BLaER1 treated with 17β-estradiol and CSF1 and Interleukin-3, amounts not matched to agents 10 nM and 100 nM (cell line): ENCODE measurements at regions not wholly inside any gene's neighbourhood (a gene's known extent, or its start where the extent isn't known, plus 50 kb on each side); places are given as distances from the start of the nearest gene placed in this dataset.
A peak's percentile ranks its signal among the peaks of the same experiment; 100 is the strongest.

ENCODE experiments used
- H3K27ac ChIP-seq, 11 experiments: shearing (Covaris generic); formaldehyde crosslinking; 2 replicates each; pipeline ENCODE4 v1.8.1; 2022
- H3K27me3 ChIP-seq, 11 experiments: shearing (Covaris generic); formaldehyde crosslinking; 2 replicates each; pipeline ENCODE4 v1.8.1; 2022
- H3K36me3 ChIP-seq, 11 experiments: shearing (Covaris generic); formaldehyde crosslinking; 2 replicates each; pipeline ENCODE4 v1.8.1; 2022
- H3K4me1 ChIP-seq, 10 experiments: shearing (Covaris generic); formaldehyde crosslinking; 2 replicates each; pipeline ENCODE4 v1.8.1; 2022
- H3K4me2 ChIP-seq, 11 experiments: shearing (Covaris generic); formaldehyde crosslinking; 2 replicates each; pipeline ENCODE4 v1.8.1; 2022
- H3K4me3 ChIP-seq, 10 experiments: shearing (Covaris generic); formaldehyde crosslinking; 2 replicates each; pipeline ENCODE4 v1.8.1; 2022
- H3K9ac ChIP-seq, 11 experiments: shearing (Covaris generic); formaldehyde crosslinking; 2 replicates each; pipeline ENCODE4 v1.8.1; 2022
- H3K9me3 ChIP-seq, 11 experiments: shearing (Covaris generic); formaldehyde crosslinking; replicated peaks in 1 of 11; 2 replicates each; pipeline ENCODE4 v1.8.1; 2022
- H4K20me1 ChIP-seq, 11 experiments: shearing (Covaris generic); formaldehyde crosslinking; 2 replicates each; pipeline ENCODE4 v1.8.1; 2022
- Cebpa-rat ChIP-seq, 11 experiments: shearing (Covaris generic); IDR thresholded peaks; 2 replicates each; pipeline ENCODE4 v1.8.1; 2022

DNA sequence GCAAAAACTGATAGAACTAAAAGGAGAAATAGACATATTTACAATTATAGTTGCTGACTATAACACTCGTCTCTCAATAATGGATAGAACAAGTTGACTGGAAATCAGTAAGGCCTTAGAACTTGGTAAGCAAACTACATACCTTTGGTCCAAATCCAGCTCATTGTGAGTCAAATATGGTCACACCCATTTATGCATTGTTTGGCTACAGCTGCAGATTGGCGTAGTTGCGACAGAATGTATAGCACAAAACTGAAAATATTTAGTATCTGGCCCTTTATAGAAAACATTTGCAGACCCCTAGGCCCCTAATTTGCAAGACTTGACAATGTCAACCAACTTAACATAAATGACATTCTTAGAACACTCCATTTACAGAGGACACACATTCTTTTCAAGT lies 103.6 kb upstream of the EGR2 start:
- Histone ChIP-seq H3K27ac (no peak overlapping the region), H4K20me1 (no peaks in the 10 kb centered on the region), H3K4me3 (no peak overlapping the region), H3K27me3 (no peaks in the 10 kb centered on the region), H3K36me3 (no peaks in the 10 kb centered on the region), H3K9me3 (peaks cover 0 to 5% (median 0%) of the 10 kb centered on the region in 11 experiments; a peak in 2 of 22 replicates), H3K9ac (no peak overlapping the region), H3K4me2 (no peak overlapping the region), H3K4me1 (peaks cover 0 to 16% (median 0%) of the 10 kb centered on the region in 10 experiments; a peak in 5 of 20 replicates)
- no peak for TF ChIP-seq Cebpa-rat (IDR thresholded peaks at IDR 0.05)

DNA sequence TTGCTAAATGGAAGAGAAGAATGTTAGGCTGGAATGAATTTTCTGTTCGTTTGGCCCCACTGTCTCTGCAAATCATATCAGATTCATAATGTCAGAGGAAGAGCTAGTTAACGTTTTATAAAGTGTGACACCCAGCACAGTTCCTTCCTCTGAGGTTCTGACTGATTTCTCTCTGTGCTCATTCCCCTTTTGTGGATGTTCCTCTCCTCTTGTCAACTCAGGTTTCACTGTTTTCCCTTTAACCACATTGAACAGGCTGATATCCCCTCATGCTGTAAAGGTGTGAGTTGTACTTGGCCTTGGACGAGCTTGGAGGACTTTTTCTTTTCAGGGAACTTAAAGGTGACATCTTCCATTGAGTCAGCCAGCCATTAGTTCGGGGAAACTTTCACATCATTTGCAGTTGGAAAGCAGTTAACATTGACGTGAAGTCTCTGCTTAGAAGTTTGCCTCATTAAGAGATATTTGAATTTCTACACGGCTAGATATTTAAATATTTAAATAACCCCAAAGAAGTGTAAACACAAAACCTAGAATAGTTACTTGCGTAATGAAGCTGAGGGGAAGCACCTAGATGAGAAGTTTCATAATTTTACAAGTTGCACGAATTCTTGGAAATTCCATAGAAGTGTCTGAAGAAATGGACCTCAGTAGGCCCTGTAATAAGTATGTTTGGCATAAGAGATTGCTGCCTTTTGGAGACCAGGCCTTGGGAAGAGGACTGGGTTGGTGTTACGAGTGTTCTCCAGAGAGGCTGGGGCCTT lies 101.5 kb upstream of the EGR2 start:
- H3K36me3 ChIP-seq, result no peaks in the 10 kb centered on the region
- H3K4me2 ChIP-seq, result peak overlapping the region in 3 of 11 experiments; percentile 33 to 40 (median 37); a peak in 4 of 22 replicates

DNA sequence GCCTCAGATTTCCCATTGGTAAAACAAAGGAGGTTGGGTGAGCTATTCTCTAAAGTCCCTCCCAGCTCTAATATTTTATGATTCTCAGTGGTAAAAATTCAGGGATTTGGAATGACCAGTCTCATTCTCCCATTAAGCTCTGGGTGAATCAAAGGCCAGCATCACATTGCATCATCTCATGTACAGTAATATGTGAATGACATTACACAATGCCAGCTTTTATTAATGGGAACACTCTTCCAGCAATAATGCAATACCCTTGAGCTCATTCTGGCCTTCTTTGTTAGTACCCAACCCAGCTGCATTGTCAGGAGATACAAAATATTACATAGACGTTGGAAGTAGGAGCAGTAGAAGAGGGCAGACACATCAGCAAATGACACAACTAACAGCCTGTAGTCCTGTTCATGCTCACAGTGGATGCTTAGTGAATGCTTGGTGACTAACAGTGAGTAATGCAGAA lies 100.0 kb upstream of the EGR2 start:
- Histone ChIP-seq H3K4me1 (peaks cover 13 to 31% (median 16%) of the 10 kb centered on the region in 10 experiments; a peak in 19 of 20 replicates), H4K20me1 (no peaks in the 10 kb centered on the region), H3K27ac (no peak overlapping the region), H3K36me3 (no peaks in the 10 kb centered on the region), H3K9ac (no peak overlapping the region), H3K9me3 (no peaks in the 10 kb centered on the region), H3K4me2 (no peak overlapping the region), H3K27me3 (no peaks in the 10 kb centered on the region), H3K4me3 (no peak overlapping the region)
- TF ChIP-seq Cebpa-rat (IDR thresholded peaks at IDR 0.05), result no peak

More for the DNA sequence above, 101.5 kb upstream of the EGR2 start:
- no peak for TF ChIP-seq Cebpa-rat (IDR thresholded peaks at IDR 0.05)
- Histone ChIP-seq H3K4me1 (peaks cover 0 to 19% (median 2%) of the 10 kb centered on the region in 10 experiments; a peak in 16 of 20 replicates), H3K9ac (no peak overlapping the region), H3K27me3 (no peaks in the 10 kb centered on the region), H3K9me3 (no peaks in the 10 kb centered on the region), H3K27ac (no peak overlapping the region), H4K20me1 (no peaks in the 10 kb centered on the region), H3K4me3 (no peak overlapping the region)

DNA sequence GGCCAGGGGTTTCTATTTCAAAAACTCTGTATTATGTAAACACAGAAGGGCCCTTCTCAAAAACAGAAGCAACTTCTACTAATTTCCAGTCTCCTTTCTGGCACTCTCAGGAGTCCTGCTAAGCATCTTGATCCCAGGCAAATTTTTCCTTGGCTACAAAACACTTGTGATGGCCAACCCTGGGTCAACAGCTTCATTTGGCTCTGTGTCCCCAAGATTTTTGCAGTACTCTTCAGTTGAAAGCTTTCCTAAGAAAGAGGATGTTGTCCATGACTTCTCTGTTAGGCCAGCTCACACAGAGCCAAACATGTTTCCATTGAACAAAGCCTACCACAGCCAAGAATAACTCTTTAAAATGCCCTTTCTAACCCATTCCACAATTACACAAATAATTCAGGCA lies 99.0 kb upstream of the EGR2 start:
- H3K36me3 ChIP-seq, result no peaks in the 10 kb centered on the region
- peaks cover 13 to 31% (median 18%) of the 10 kb centered on the region in 10 experiments; a peak in 19 of 20 replicates for H3K4me1 ChIP-seq
- H3K9me3 ChIP-seq, result no peaks in the 10 kb centered on the region
- no peaks in the 10 kb centered on the region for H4K20me1 ChIP-seq
- H3K4me2 ChIP-seq, result 0 out of 22 replicates have a peak overlapping the region, but pooled peaks of 2 of the 11 experiments have one; percentile 9
- H3K9ac ChIP-seq, result no peak overlapping the region
- no peaks in the 10 kb centered on the region for H3K27me3 ChIP-seq
- no peak overlapping the region for H3K4me3 ChIP-seq
- no peak overlapping the region for H3K27ac ChIP-seq
- no peak for TF ChIP-seq Cebpa-rat (IDR thresholded peaks at IDR 0.05)

DNA sequence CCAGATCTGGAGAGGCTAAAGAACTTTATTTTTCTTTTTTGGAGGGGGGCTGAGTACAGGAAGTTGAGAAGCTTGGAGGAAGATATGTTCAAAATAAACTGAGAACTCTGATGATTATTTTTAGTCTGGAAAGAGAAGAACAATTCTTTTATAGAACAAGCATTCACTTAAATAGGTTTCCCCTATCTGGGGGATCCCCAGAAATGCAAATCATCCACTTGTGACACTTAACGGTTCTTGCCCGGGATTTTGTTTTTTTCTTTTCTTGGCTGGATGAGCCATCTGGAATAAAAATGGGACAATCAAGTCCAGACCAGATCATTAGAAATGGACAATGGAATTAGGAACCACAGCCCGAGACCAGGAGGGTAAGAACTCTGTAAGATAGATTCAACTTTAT lies 95.9 kb upstream of the EGR2 start:
- Histone ChIP-seq H3K9ac (no peak overlapping the region; a peak in 1 of 22 replicates), H4K20me1 (no peaks in the 10 kb centered on the region), H3K9me3 (no peaks in the 10 kb centered on the region), H3K27me3 (no peaks in the 10 kb centered on the region), H3K4me3 (no peak overlapping the region), H3K36me3 (no peaks in the 10 kb centered on the region), H3K4me1 (peaks cover 13 to 19% (median 16%) of the 10 kb centered on the region in 10 experiments; a peak in 19 of 20 replicates), H3K4me2 (peak overlapping the region; percentile 35 to 56 (median 51); a peak in 21 of 22 replicates), H3K27ac (no peak overlapping the region)
- no peak for TF ChIP-seq Cebpa-rat (IDR thresholded peaks at IDR 0.05)

DNA sequence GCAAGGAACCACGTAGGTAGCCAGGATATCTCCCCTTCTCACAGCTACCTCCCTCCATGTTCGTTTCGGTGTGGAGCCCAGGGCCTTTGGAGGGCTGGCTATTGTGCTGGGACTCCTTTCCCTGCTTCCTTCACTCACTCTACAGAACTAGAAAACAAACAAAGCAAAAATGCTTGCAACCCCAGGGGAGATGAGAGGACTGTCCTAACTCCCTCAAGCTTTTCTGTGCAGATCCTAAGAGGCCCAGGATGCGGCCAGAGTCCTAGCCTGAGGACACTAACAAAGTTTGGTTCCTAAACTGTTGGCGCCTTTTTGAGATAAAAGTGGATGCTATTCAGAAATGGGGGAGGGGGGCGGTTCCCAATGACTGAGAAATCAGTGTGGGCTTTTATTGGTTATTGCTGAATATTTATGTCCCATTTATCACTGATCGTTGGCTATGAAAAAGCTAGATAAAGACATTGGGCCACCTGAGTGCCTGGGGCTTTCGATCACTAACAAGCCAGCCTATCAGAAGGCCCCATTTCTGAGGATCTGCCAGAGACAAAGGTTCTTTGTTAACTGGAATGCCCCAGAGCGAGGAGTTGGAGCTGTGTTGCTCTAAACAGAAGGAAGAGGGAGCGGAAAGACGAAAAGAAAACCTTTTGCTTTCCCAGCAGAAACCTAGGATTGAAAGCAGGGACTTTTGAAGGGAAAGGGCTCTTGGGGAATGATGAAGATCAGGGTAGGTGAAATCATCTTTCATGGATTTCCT lies 95.2 kb upstream of the EGR2 start:
- H3K4me3 ChIP-seq, result no peak overlapping the region
- H3K9me3 ChIP-seq, result no peaks in the 10 kb centered on the region
- H4K20me1 ChIP-seq, result no peaks in the 10 kb centered on the region
- H3K27me3 ChIP-seq, result no peaks in the 10 kb centered on the region
- H3K36me3 ChIP-seq, result no peaks in the 10 kb centered on the region
- no peak for TF ChIP-seq Cebpa-rat (IDR thresholded peaks at IDR 0.05)
- peaks cover 12 to 19% (median 16%) of the 10 kb centered on the region in 10 experiments; a peak in 19 of 20 replicates for H3K4me1 ChIP-seq
- H3K27ac ChIP-seq, result no peak overlapping the region
- H3K4me2 ChIP-seq, result peak overlapping the region; percentile 35 to 56 (median 51); a peak in 21 of 22 replicates
- no peak overlapping the region; a peak in 1 of 22 replicates for H3K9ac ChIP-seq

DNA sequence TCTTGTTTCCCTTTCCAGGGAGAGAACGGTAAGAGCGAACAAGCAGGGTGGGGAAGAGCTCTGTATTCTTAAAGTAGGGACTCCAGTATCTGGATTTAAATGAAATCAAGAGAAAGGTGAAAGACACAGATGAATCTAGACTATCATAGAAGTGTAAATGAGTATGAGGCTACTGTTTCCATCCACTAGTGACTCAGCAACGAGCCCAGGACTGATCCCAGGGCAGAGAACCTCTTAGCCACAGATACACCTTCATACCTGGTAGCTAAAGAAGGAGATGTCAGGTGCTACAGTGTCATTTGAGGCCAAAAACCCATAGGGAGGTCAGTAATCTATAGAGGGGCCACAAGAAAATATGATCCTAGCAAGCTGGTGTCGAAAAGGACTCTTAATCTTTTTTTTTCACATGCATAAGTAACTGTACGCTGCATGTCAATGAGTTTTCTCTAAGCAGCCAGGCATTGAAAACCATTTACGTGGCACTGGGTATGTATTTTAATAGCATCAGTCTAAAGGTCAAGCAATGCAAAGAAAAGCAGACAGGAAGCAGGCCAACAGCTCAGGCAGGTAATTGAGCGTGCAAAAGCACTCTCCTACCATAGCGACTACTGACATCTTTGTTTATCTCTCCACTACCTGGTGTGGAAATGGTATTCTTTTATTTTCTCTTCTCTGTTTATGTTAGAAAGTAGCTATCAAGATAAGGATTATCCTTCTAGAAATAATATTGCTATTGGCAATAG lies 91.5 kb upstream of the EGR2 start:
- no peak overlapping the region for H3K4me3 ChIP-seq
- no peak for TF ChIP-seq Cebpa-rat (IDR thresholded peaks at IDR 0.05)
- H3K9ac ChIP-seq, result no peak overlapping the region
- H3K27ac ChIP-seq, result no peak overlapping the region
- H3K9me3 ChIP-seq, result peaks cover 0 to 7% (median 0%) of the 10 kb centered on the region in 11 experiments; a peak in 1 of 22 replicates
- no peaks in the 10 kb centered on the region for H3K27me3 ChIP-seq
- H3K4me1 ChIP-seq, result peaks cover 11 to 17% (median 13%) of the 10 kb centered on the region in 10 experiments; a peak in 19 of 20 replicates
- H3K36me3 ChIP-seq, result no peaks in the 10 kb centered on the region
- H3K4me2 ChIP-seq, result no peak overlapping the region
- H4K20me1 ChIP-seq, result no peaks in the 10 kb centered on the region

DNA sequence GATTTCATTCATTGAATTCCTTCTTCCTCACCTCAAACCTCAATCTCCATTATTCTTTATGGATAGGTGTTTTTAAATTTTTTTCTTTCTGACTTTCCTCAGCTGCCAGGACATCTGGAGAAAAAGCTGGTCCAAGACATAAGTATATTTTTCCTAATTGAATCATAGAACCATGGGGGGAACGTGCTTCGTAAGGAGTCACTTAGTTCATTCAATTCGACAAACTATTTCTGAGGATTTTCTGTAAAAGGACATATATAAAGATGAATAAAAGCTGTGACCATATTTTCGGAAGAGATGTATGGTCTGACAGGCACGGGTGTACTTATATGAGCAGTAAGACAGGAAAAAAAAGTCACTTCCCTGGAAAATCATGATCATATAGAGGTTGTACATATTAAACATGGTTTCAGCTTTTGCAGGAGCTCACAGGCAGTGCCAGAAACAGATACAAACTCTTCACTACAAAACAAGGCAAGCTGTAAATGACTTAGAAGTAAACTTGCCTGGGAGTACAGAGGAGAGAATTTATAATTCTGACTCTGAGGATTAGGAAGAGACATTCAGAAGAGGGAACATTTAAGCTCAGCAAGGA lies 88.2 kb upstream of the EGR2 start:
- Histone ChIP-seq H3K9ac (no peak overlapping the region), H3K27me3 (no peaks in the 10 kb centered on the region), H3K36me3 (no peaks in the 10 kb centered on the region), H3K9me3 (peaks cover 0 to 7% (median 0%) of the 10 kb centered on the region in 11 experiments; a peak in 2 of 22 replicates), H3K4me3 (no peak overlapping the region), H3K4me1 (no peaks in the 10 kb centered on the region; a peak in 1 of 20 replicates), H3K4me2 (no peak overlapping the region), H4K20me1 (no peaks in the 10 kb centered on the region), H3K27ac (no peak overlapping the region)
- no peak for TF ChIP-seq Cebpa-rat (IDR thresholded peaks at IDR 0.05)
